GM18861 (cell line): ENCODE measurements at regions not wholly inside any gene's neighbourhood (a gene's known extent, or its start where the extent isn't known, plus 50 kb on each side); places are given as distances from the start of the nearest gene placed in this dataset.

Source experiments
- ATAC-seq: cut with Tn5 transposase; IDR thresholded peaks from one replicate; pipeline ENCODE4 v1.9.1; 2021; ENCODE audit not compliant: unreplicated experiment

- peak; percentile 72 for ATAC-seq
Measured at GRCh38 chr2:160940699-160941098, 219.5 kb upstream of the TANK start.

- no peak for ATAC-seq
Measured at GRCh38 chr2:160941290-160941846, 218.9 kb upstream of the TANK start.

- no peak for ATAC-seq
Measured at GRCh38 chr2:160942476-160943142, 217.6 kb upstream of the TANK start.

GRCh38 chr2:160943414-160943813 lies 216.8 kb upstream of the TANK start:
- no peak for ATAC-seq

GRCh38 chr2:160952464-160953254 lies 207.6 kb upstream of the TANK start:
- ATAC-seq: no peak

GRCh38 chr2:160955578-160955977 lies 204.7 kb upstream of the TANK start:
- no peak for ATAC-seq

- no peak for ATAC-seq
Measured at GRCh38 chr2:160956243-160956802, 203.9 kb upstream of the TANK start.

- no peak for ATAC-seq
Measured at GRCh38 chr2:160963957-160964356, 196.3 kb upstream of the TANK start.

- no peak for ATAC-seq
Measured at GRCh38 chr2:160967523-160967922, 192.7 kb upstream of the TANK start.

GRCh38 chr2:160968183-160968582 lies 192.0 kb upstream of the TANK start:
- no peak for ATAC-seq

GRCh38 chr2:160970052-160970965 lies 189.9 kb upstream of the TANK start:
- ATAC-seq: no peak

- no peak for ATAC-seq
Measured at GRCh38 chr2:160973991-160974390, 186.2 kb upstream of the TANK start.

- ATAC-seq: no peak
Measured at GRCh38 chr2:160974803-160975202, 185.4 kb upstream of the TANK start.

GRCh38 chr2:160976797-160977196 lies 183.4 kb upstream of the TANK start:
- ATAC-seq: no peak

GRCh38 chr2:160977376-160977775 lies 182.9 kb upstream of the TANK start:
- ATAC-seq: no peak

GRCh38 chr2:160977854-160978253 lies 182.4 kb upstream of the TANK start:
- no peak for ATAC-seq

- no peak for ATAC-seq
Measured at GRCh38 chr2:160984426-160985077, 175.7 kb upstream of the TANK start.

GRCh38 chr2:160989778-160990177 lies 170.4 kb upstream of the TANK start:
- ATAC-seq: no peak

GRCh38 chr2:160993654-160994061 lies 166.6 kb upstream of the TANK start:
- ATAC-seq: no peak
